Uterus (tissue), 2 donors: ENCODE measurements at regions not wholly inside any gene's neighbourhood (a gene's known extent, or its start where the extent isn't known, plus 50 kb on each side); places are given as distances from the start of the nearest gene placed in this dataset.

Source experiments
- POLR2A ChIP-seq, 2 donors: fragments of 450-650 bp; IDR thresholded peaks; one replicate each; pipeline ENCODE4 v1.6.1; 2016; ENCODE audit warnings: antibody characterized with exemption in 2 of 2, mild to moderate bottlenecking in 1 of 2, moderate library complexity in 1 of 2
- TF ChIP-seq, protein P1 (sequence below), 4 experiments: fragments of 200-600 bp in 2 of 4; fragments of 450-650 bp in 2 of 4; sonication (generic) in 2 of 4; IDR thresholded peaks; one replicate each; pipeline ENCODE4 v1.5.1; 2016 to 2019; ENCODE audit warnings: antibody characterized with exemption in 4 of 4, mild to moderate bottlenecking in 2 of 4, moderate library complexity in 1 of 4

DNA sequence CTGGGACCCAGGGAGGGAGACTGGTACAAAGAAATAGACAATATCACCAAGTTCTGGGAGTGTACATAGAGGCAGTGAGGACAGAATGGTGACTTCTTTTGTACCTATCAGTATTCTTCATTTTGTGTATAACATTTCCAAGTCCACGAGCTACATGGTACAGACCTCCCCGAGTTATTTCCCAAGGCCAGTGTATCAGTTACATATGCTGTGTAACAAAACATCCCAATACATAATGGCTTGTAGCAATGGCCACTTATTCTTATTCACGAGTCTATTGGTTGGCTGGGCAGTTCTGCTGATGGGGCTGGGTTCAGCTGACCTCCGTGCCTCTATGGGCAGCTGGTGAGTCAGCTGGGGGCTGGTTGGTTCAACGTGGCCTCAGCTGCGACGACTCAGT, 98.7 kb upstream of the RFLNA start:
- TF ChIP-seq, protein P1, sequence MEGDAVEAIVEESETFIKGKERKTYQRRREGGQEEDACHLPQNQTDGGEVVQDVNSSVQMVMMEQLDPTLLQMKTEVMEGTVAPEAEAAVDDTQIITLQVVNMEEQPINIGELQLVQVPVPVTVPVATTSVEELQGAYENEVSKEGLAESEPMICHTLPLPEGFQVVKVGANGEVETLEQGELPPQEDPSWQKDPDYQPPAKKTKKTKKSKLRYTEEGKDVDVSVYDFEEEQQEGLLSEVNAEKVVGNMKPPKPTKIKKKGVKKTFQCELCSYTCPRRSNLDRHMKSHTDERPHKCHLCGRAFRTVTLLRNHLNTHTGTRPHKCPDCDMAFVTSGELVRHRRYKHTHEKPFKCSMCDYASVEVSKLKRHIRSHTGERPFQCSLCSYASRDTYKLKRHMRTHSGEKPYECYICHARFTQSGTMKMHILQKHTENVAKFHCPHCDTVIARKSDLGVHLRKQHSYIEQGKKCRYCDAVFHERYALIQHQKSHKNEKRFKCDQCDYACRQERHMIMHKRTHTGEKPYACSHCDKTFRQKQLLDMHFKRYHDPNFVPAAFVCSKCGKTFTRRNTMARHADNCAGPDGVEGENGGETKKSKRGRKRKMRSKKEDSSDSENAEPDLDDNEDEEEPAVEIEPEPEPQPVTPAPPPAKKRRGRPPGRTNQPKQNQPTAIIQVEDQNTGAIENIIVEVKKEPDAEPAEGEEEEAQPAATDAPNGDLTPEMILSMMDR (IDR thresholded peaks at IDR 0.05): no peak
- no peak for TF ChIP-seq POLR2A (IDR thresholded peaks at IDR 0.05)
